ENCODE measurements at regions not wholly inside any gene's neighbourhood (a gene's known extent, or its start where the extent isn't known, plus 50 kb on each side); places are given as distances from the start of the nearest gene placed in this dataset.

- no peak for TF ChIP-seq MAFK (IDR thresholded peaks at IDR 0.05; ENCODE audit: low read depth, low read length)
- no peak for TF ChIP-seq SIX5 (IDR thresholded peaks at IDR 0.05; ENCODE audit: low read depth, low read length)
- TF ChIP-seq KDM1A (IDR thresholded peaks at IDR 0.05; ENCODE audit: borderline replicate concordance, low read length), result no peak
- no peak for TF ChIP-seq KDM4A (IDR thresholded peaks at IDR 0.05; ENCODE audit: low read depth, low read length, severe bottlenecking)
- TF ChIP-seq ASH2L (IDR thresholded peaks at IDR 0.05; ENCODE audit: low read length), result no peak
- no peak for TF ChIP-seq TAF7 (optimal IDR thresholded peaks at IDR 0.05; ENCODE audit: borderline replicate concordance, low read depth, low read length)
These were observed 120.0 kb upstream of the FAM98A start (continued) for GRCh38 chr2:33719067-33719466.

All from H1 (cell line).